Activated CD4-positive, alpha-beta memory T cell treated with anti-CD3 and anti-CD28 coated beads, Interleukin-2, amount 10 ng/mL, durations not matched to agents 7 days and 5 days (primary cell): ENCODE measurements at regions not wholly inside any gene's neighbourhood (a gene's known extent, or its start where the extent isn't known, plus 50 kb on each side); places are given as distances from the start of the nearest gene placed in this dataset.

Source experiments
- CTCF ChIA-PET: fragments of 350-600 bp; sonication (Branson Sonifier 250); formaldehyde crosslinking; loops from one replicate; lab custom pipeline; 2021; ENCODE audit warnings: antibody characterized with exemption, inconsistent platforms; lab: Charles Lee
- POLR2A ChIA-PET: fragments of 350-600 bp; sonication (Branson Sonifier 250); formaldehyde crosslinking; loops from one replicate; lab custom pipeline; 2021; ENCODE audit warnings: antibody characterized with exemption; lab: Charles Lee
- DNase-seq: peaks from one replicate; pipeline ENCODE4 v3.0.0-alpha.2; 2020
- H3K27ac Mint-ChIP-seq: one replicate; pipeline ENCODE4 v1.8.0; 2021; ENCODE audit warnings: mild to moderate bottlenecking, mixed read lengths
- H3K27me3 Mint-ChIP-seq: one replicate; pipeline ENCODE4 v1.8.0; 2021; ENCODE audit warnings: mixed read lengths
- H3K36me3 Mint-ChIP-seq: one replicate; pipeline ENCODE4 v1.8.0; 2021; ENCODE audit warnings: low read depth, mixed read lengths
- H3K4me1 Mint-ChIP-seq: one replicate; pipeline ENCODE4 v1.8.0; 2021; ENCODE audit warnings: mixed read lengths
- H3K4me3 Mint-ChIP-seq: one replicate; pipeline ENCODE4 v1.8.0; 2021; ENCODE audit warnings: mild to moderate bottlenecking, mixed read lengths
- H3K9me3 Mint-ChIP-seq: one replicate; pipeline ENCODE4 v1.8.0; 2021; ENCODE audit warnings: mixed read lengths

- Mint-ChIP-seq H3K27ac (no peak overlapping the region), H3K4me1 (no peaks in the 10 kb centered on the region), H3K36me3 (no peaks in the 10 kb centered on the region), H3K27me3 (no peaks in the 10 kb centered on the region), H3K4me3 (no peak overlapping the region), H3K9me3 (peaks cover 2% of the 10 kb centered on the region)
- ChIA-PET CTCF (no interaction called here), POLR2A (no interaction called here)
- no peak for DNase-seq
Observed at GRCh38 chr4:30783751-30784150, 63.6 kb downstream of the PCDH7 start.

GRCh38 chr4:30789219-30789671 is 69.1 kb downstream of the PCDH7 start:
- Mint-ChIP-seq H3K27me3 (no peaks in the 10 kb centered on the region), H3K4me3 (no peak overlapping the region), H3K9me3 (peaks cover 2% of the 10 kb centered on the region), H3K27ac (no peak overlapping the region), H3K36me3 (no peaks in the 10 kb centered on the region), H3K4me1 (no peaks in the 10 kb centered on the region)
- ChIA-PET POLR2A (no interaction called here), CTCF (no interaction called here)
- no peak for DNase-seq

- Mint-ChIP-seq H3K4me1 (no peaks in the 10 kb centered on the region), H3K36me3 (no peaks in the 10 kb centered on the region), H3K4me3 (no peak overlapping the region), H3K9me3 (peaks cover 2% of the 10 kb centered on the region), H3K27me3 (no peaks in the 10 kb centered on the region), H3K27ac (no peak overlapping the region)
- no peak for DNase-seq
- CTCF ChIA-PET, result no interaction called here
- POLR2A ChIA-PET, result no interaction called here
Observed at GRCh38 chr4:30790123-30790522, 70.0 kb downstream of the PCDH7 start.

GRCh38 chr4:30790998-30791397 is 70.8 kb downstream of the PCDH7 start:
- CTCF ChIA-PET, result no interaction called here
- POLR2A ChIA-PET, result no interaction called here
- Mint-ChIP-seq H3K4me1 (no peaks in the 10 kb centered on the region), H3K27me3 (no peaks in the 10 kb centered on the region), H3K27ac (no peak overlapping the region), H3K4me3 (no peak overlapping the region), H3K36me3 (no peaks in the 10 kb centered on the region), H3K9me3 (peaks cover 2% of the 10 kb centered on the region)
- DNase-seq, result no peak

GRCh38 chr4:30792601-30793000 is 72.4 kb downstream of the PCDH7 start:
- CTCF ChIA-PET, result no interaction called here
- Mint-ChIP-seq H3K27ac (no peak overlapping the region), H3K9me3 (peaks cover 4% of the 10 kb centered on the region)

GRCh38 chr4:30801876-30802275 is 81.7 kb downstream of the PCDH7 start:
- Mint-ChIP-seq H3K9me3 (peaks cover 5% of the 10 kb centered on the region), H3K27me3 (no peaks in the 10 kb centered on the region), H3K4me3 (no peak overlapping the region), H3K27ac (no peak overlapping the region), H3K4me1 (no peaks in the 10 kb centered on the region), H3K36me3 (no peaks in the 10 kb centered on the region)
- CTCF ChIA-PET, result no interaction called here
- POLR2A ChIA-PET, result no interaction called here
- no peak for DNase-seq

More at GRCh38 chr4:30792601-30793000, 72.4 kb downstream of the PCDH7 start:
- Mint-ChIP-seq H3K4me1 (no peaks in the 10 kb centered on the region), H3K27me3 (no peaks in the 10 kb centered on the region), H3K4me3 (no peak overlapping the region), H3K36me3 (no peaks in the 10 kb centered on the region)
- no peak for DNase-seq
- POLR2A ChIA-PET, result no interaction called here

- peaks cover 4% of the 10 kb centered on the region for H3K9me3 Mint-ChIP-seq
- H3K4me1 Mint-ChIP-seq, result no peaks in the 10 kb centered on the region
- no peak overlapping the region for H3K27ac Mint-ChIP-seq
- H3K36me3 Mint-ChIP-seq, result no peaks in the 10 kb centered on the region
- ChIA-PET CTCF (no interaction called here), POLR2A (no interaction called here)
- H3K27me3 Mint-ChIP-seq, result no peaks in the 10 kb centered on the region
- H3K4me3 Mint-ChIP-seq, result no peak overlapping the region
- no peak for DNase-seq
Observed at GRCh38 chr4:30802622-30803323, 82.6 kb downstream of the PCDH7 start.

- DNase-seq, result no peak
- POLR2A ChIA-PET, result no interaction called here
- Mint-ChIP-seq H3K9me3 (peaks cover 2% of the 10 kb centered on the region), H3K4me1 (no peaks in the 10 kb centered on the region), H3K27ac (no peak overlapping the region), H3K36me3 (no peaks in the 10 kb centered on the region), H3K27me3 (no peaks in the 10 kb centered on the region), H3K4me3 (no peak overlapping the region)
- CTCF ChIA-PET, result no interaction called here
Observed at GRCh38 chr4:30808276-30808675, 88.1 kb downstream of the PCDH7 start.

GRCh38 chr4:30811296-30811695 is 91.1 kb downstream of the PCDH7 start:
- POLR2A ChIA-PET, result no interaction called here
- CTCF ChIA-PET, result no interaction called here
- no peak for DNase-seq
- H3K36me3 Mint-ChIP-seq, result no peaks in the 10 kb centered on the region
- H3K4me1 Mint-ChIP-seq, result no peaks in the 10 kb centered on the region
- H3K27ac Mint-ChIP-seq, result no peak overlapping the region
- no peaks in the 10 kb centered on the region for H3K27me3 Mint-ChIP-seq
- no peak overlapping the region for H3K4me3 Mint-ChIP-seq
- H3K9me3 Mint-ChIP-seq, result peaks cover 2% of the 10 kb centered on the region

GRCh38 chr4:30815685-30816084 is 95.5 kb downstream of the PCDH7 start:
- Mint-ChIP-seq H3K9me3 (peaks cover 3% of the 10 kb centered on the region), H3K36me3 (no peaks in the 10 kb centered on the region), H3K27ac (no peak overlapping the region), H3K27me3 (no peaks in the 10 kb centered on the region), H3K4me3 (no peak overlapping the region), H3K4me1 (no peaks in the 10 kb centered on the region)
- CTCF ChIA-PET, result no interaction called here
- DNase-seq, result no peak
- POLR2A ChIA-PET, result no interaction called here

GRCh38 chr4:30817447-30817846 is 97.3 kb downstream of the PCDH7 start:
- Mint-ChIP-seq H3K4me3 (no peak overlapping the region), H3K27ac (no peak overlapping the region), H3K36me3 (no peaks in the 10 kb centered on the region), H3K27me3 (no peaks in the 10 kb centered on the region), H3K9me3 (peaks cover 3% of the 10 kb centered on the region), H3K4me1 (no peaks in the 10 kb centered on the region)
- DNase-seq, result no peak
- POLR2A ChIA-PET, result no interaction called here
- CTCF ChIA-PET, result no interaction called here

- POLR2A ChIA-PET, result no interaction called here
Observed at GRCh38 chr4:30818541-30818940, 98.4 kb downstream of the PCDH7 start.

GRCh38 chr4:30821275-30821674 is 101.1 kb downstream of the PCDH7 start:
- H3K9me3 Mint-ChIP-seq, result peaks cover 7% of the 10 kb centered on the region
- no peak overlapping the region for H3K4me3 Mint-ChIP-seq
- H3K4me1 Mint-ChIP-seq, result no peaks in the 10 kb centered on the region
- no peak overlapping the region for H3K27ac Mint-ChIP-seq
- H3K36me3 Mint-ChIP-seq, result no peaks in the 10 kb centered on the region
- H3K27me3 Mint-ChIP-seq, result no peaks in the 10 kb centered on the region
- ChIA-PET POLR2A (no interaction called here), CTCF (no interaction called here)
- no peak for DNase-seq

More at GRCh38 chr4:30818541-30818940, 98.4 kb downstream of the PCDH7 start:
- H3K27me3 Mint-ChIP-seq, result no peaks in the 10 kb centered on the region
- no peak for DNase-seq
- no peaks in the 10 kb centered on the region for H3K36me3 Mint-ChIP-seq
- H3K4me1 Mint-ChIP-seq, result no peaks in the 10 kb centered on the region
- H3K27ac Mint-ChIP-seq, result no peak overlapping the region
- no peak overlapping the region for H3K4me3 Mint-ChIP-seq
- CTCF ChIA-PET, result no interaction called here
- H3K9me3 Mint-ChIP-seq, result peaks cover 7% of the 10 kb centered on the region

- POLR2A ChIA-PET, result no interaction called here
- Mint-ChIP-seq H3K36me3 (no peaks in the 10 kb centered on the region), H3K4me3 (no peak overlapping the region)
Observed at GRCh38 chr4:30821859-30822612, 101.9 kb downstream of the PCDH7 start.

More at GRCh38 chr4:30821859-30822612, 101.9 kb downstream of the PCDH7 start:
- no peak for DNase-seq
- CTCF ChIA-PET, result no interaction called here
- H3K9me3 Mint-ChIP-seq, result peaks cover 7% of the 10 kb centered on the region
- H3K27ac Mint-ChIP-seq, result no peak overlapping the region
- H3K27me3 Mint-ChIP-seq, result no peaks in the 10 kb centered on the region
- no peaks in the 10 kb centered on the region for H3K4me1 Mint-ChIP-seq
